Panc1 (cell line): ENCODE measurements at regions not wholly inside any gene's neighbourhood (a gene's known extent, or its start where the extent isn't known, plus 50 kb on each side); places are given as distances from the start of the nearest gene placed in this dataset.

Experiments used
- CTCF ChIP-seq: fragments of 450-650 bp; IDR thresholded peaks from 2 replicates; pipeline ENCODE4 v1.5.1; 2017; ENCODE audit warnings: mild to moderate bottlenecking
- POLR2AphosphoS5 ChIP-seq: IDR thresholded peaks from 2 replicates; pipeline ENCODE4 v1.6.1; 2012; ENCODE audit warnings: mild to moderate bottlenecking, low read depth, low read length, moderate library complexity
- REST ChIP-seq, 2 experiments: IDR thresholded peaks; 2 replicates each; pipeline ENCODE4 v1.6.1; 2011 to 2012; ENCODE audit warnings: low read depth in 2 of 2, control low read depth in 1 of 2, low read length in 1 of 2, mild to moderate bottlenecking in 1 of 2, moderate library complexity in 1 of 2; ENCODE audit not compliant: insufficient read depth in 1 of 2
- SIN3A ChIP-seq: IDR thresholded peaks from 2 replicates; pipeline ENCODE4 v1.6.1; 2012; ENCODE audit warnings: low read depth, mild to moderate bottlenecking, low read length, moderate library complexity, borderline replicate concordance; ENCODE audit not compliant: insufficient read depth
- TCF7L2 ChIP-seq: IDR thresholded peaks from 2 replicates; pipeline ENCODE4 v1.6.1; 2011; ENCODE audit warnings: mild to moderate bottlenecking, low read depth, low read length, inconsistent platforms

- no peak for TF ChIP-seq CTCF
- no peak for TF ChIP-seq TCF7L2
- TF ChIP-seq POLR2AphosphoS5: no peak
- TF ChIP-seq REST (IDR thresholded peaks at IDR 0.05; ENCODE audit: insufficient read depth in 1 of 2, low read depth in 2 of 2, low read length in 1 of 2): no peak
- TF ChIP-seq SIN3A: no peak
Measured at GRCh38 chr4:171590716-171591115, 222.5 kb upstream of the GALNTL6 start.
